HG03354 (cell line): ENCODE measurements at regions not wholly inside any gene's neighbourhood (a gene's known extent, or its start where the extent isn't known, plus 50 kb on each side); places are given as distances from the start of the nearest gene placed in this dataset.

ENCODE experiments used
- ATAC-seq: cut with Tn5 transposase; IDR thresholded peaks from one replicate; pipeline ENCODE4 v1.9.1; 2021; ENCODE audit warnings: mild to moderate bottlenecking; ENCODE audit not compliant: unreplicated experiment, poor library complexity, severe bottlenecking

GRCh38 chr2:237150186-237150585 lies 64.5 kb downstream of the COPS8 start:
- ATAC-seq: no peak

GRCh38 chr2:237150831-237151375 lies 65.2 kb downstream of the COPS8 start:
- ATAC-seq: no peak

- no peak for ATAC-seq
Measured at GRCh38 chr2:237152361-237152760, 66.7 kb downstream of the COPS8 start.

- no peak for ATAC-seq
Measured at GRCh38 chr2:237153181-237153580, 67.5 kb downstream of the COPS8 start.

- no peak for ATAC-seq
Measured at GRCh38 chr2:237154082-237154638, 68.5 kb downstream of the COPS8 start.

- ATAC-seq: no peak
Measured at GRCh38 chr2:237154884-237155851, 69.5 kb downstream of the COPS8 start.

- ATAC-seq: no peak
Measured at GRCh38 chr2:237156031-237156856, 70.6 kb downstream of the COPS8 start.

GRCh38 chr2:237156857-237157779 lies 71.4 kb downstream of the COPS8 start:
- ATAC-seq: no peak

GRCh38 chr2:237157780-237158102 lies 72.1 kb downstream of the COPS8 start:
- no peak for ATAC-seq

- no peak for ATAC-seq
Measured at GRCh38 chr2:237158194-237158593, 72.5 kb downstream of the COPS8 start.

GRCh38 chr2:237159006-237159911 lies 73.6 kb downstream of the COPS8 start:
- no peak for ATAC-seq

GRCh38 chr2:237160271-237160919 lies 74.7 kb downstream of the COPS8 start:
- ATAC-seq: no peak

GRCh38 chr2:237161189-237161588 lies 75.5 kb downstream of the COPS8 start:
- no peak for ATAC-seq

- no peak for ATAC-seq
Measured at GRCh38 chr2:237162959-237163358, 77.3 kb downstream of the COPS8 start.

- ATAC-seq: no peak
Measured at GRCh38 chr2:237164474-237165042, 78.9 kb downstream of the COPS8 start.

GRCh38 chr2:237165405-237166276 lies 80.0 kb downstream of the COPS8 start:
- ATAC-seq: no peak

- ATAC-seq: no peak
Measured at GRCh38 chr2:237167038-237167437, 81.3 kb downstream of the COPS8 start.
